Nephron progenitor cell (in vitro differentiated cells): ENCODE measurements at regions not wholly inside any gene's neighbourhood (a gene's known extent, or its start where the extent isn't known, plus 50 kb on each side); places are given as distances from the start of the nearest gene placed in this dataset.
A peak's percentile ranks its signal among the peaks of the same experiment; 100 is the strongest.

Source experiments
- DNase-seq: peaks from one replicate; pipeline ENCODE4 v3.0.0; 2021
- H3K27ac Mint-ChIP-seq: 2 replicates; pipeline ENCODE4 v1.8.0; 2021; ENCODE audit warnings: mild to moderate bottlenecking, moderate library complexity, mixed read lengths
- H3K27me3 Mint-ChIP-seq: 2 replicates; pipeline ENCODE4 v1.8.0; 2021; ENCODE audit warnings: mild to moderate bottlenecking, low read depth, mixed read lengths; ENCODE audit not compliant: poor library complexity
- H3K36me3 Mint-ChIP-seq: 2 replicates; pipeline ENCODE4 v1.8.0; 2021; ENCODE audit warnings: low read depth, mixed read lengths
- H3K4me1 Mint-ChIP-seq: 2 replicates; pipeline ENCODE4 v1.8.0; 2021; ENCODE audit warnings: mixed read lengths
- H3K4me3 Mint-ChIP-seq: 2 replicates; pipeline ENCODE4 v1.8.0; 2021; ENCODE audit warnings: mild to moderate bottlenecking, moderate library complexity, mixed read lengths
- H3K9me3 Mint-ChIP-seq: 2 replicates; pipeline ENCODE4 v1.8.0; 2021; ENCODE audit warnings: mild to moderate bottlenecking, moderate library complexity, mixed read lengths
- TF ChIP-seq, protein P1 (sequence below): fragments of 200-600 bp; sonication (generic); IDR thresholded peaks from 2 replicates; pipeline ENCODE4 v1.5.0; 2021; ENCODE audit warnings: antibody characterized with exemption

- Mint-ChIP-seq H3K36me3 (peaks cover 5% of the 10 kb centered on the region), H3K9me3 (peaks cover 5% of the 10 kb centered on the region), H3K4me1 (peaks cover 5% of the 10 kb centered on the region), H3K27me3 (no peaks in the 10 kb centered on the region), H3K27ac (peak overlapping the region; percentile 21), H3K4me3 (no peak overlapping the region)
- DNase-seq, result no peak
- TF ChIP-seq, protein P1, sequence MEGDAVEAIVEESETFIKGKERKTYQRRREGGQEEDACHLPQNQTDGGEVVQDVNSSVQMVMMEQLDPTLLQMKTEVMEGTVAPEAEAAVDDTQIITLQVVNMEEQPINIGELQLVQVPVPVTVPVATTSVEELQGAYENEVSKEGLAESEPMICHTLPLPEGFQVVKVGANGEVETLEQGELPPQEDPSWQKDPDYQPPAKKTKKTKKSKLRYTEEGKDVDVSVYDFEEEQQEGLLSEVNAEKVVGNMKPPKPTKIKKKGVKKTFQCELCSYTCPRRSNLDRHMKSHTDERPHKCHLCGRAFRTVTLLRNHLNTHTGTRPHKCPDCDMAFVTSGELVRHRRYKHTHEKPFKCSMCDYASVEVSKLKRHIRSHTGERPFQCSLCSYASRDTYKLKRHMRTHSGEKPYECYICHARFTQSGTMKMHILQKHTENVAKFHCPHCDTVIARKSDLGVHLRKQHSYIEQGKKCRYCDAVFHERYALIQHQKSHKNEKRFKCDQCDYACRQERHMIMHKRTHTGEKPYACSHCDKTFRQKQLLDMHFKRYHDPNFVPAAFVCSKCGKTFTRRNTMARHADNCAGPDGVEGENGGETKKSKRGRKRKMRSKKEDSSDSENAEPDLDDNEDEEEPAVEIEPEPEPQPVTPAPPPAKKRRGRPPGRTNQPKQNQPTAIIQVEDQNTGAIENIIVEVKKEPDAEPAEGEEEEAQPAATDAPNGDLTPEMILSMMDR, result no peak
These were observed 199.5 kb downstream of the SH2D4B start for GRCh38 chr10:80737209-80737608.

DNA sequence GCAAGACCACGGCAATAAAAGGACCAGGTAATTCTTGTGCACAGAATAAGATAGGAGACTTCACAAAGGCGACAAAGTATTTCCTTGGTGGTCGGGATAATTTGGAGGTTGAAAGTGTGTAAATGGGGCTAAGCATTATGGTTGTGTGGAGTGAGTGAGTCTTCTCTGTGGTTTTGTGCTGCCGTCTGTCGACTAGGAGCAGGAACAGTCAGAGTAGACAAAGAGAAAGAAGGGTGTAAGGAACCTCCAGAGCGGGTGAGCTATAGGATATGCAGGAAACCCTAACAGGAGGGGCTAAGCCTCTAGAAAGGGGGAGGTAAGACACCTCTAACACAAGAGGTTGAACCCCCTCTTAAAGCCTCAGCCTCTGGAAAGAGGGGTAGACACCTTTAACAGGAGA lies 201.6 kb downstream of the SH2D4B start:
- Mint-ChIP-seq H3K4me1 (peaks cover 5% of the 10 kb centered on the region), H3K36me3 (peaks cover 5% of the 10 kb centered on the region), H3K4me3 (no peak overlapping the region), H3K27me3 (no peaks in the 10 kb centered on the region), H3K9me3 (peaks cover 5% of the 10 kb centered on the region), H3K27ac (peak overlapping the region; percentile 45)
- TF ChIP-seq, protein P1, result no peak
- no peak for DNase-seq

- Mint-ChIP-seq H3K36me3 (peaks cover 5% of the 10 kb centered on the region), H3K4me3 (no peak overlapping the region), H3K4me1 (peaks cover 5% of the 10 kb centered on the region), H3K27ac (no peak overlapping the region), H3K9me3 (peaks cover 7% of the 10 kb centered on the region), H3K27me3 (no peaks in the 10 kb centered on the region)
- DNase-seq, result no peak
- TF ChIP-seq, protein P1, result no peak
These were observed 202.4 kb downstream of the SH2D4B start for GRCh38 chr10:80739963-80740715.

DNA sequence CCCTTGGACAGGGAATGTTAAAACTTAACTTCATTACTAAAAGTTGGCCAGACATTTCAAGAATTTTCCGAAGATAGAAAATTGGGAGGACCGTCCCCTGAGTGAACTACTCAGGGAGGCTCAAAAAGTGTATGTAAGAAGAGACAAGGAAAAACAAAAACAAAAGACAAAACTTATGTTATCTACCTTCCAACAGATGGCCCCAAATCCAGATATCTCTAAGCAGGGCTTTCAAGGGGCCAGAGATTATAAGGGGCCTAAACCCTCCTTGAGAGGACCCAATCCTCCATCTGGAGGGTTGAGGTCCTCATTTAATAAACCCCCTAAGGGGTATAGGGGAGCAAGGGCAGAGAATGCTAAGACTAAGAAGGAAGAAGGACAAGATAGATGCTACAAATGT lies 203.6 kb downstream of the SH2D4B start:
- Mint-ChIP-seq H3K4me1 (peaks cover 5% of the 10 kb centered on the region), H3K9me3 (peaks cover 12% of the 10 kb centered on the region), H3K27ac (no peak overlapping the region), H3K36me3 (peaks cover 5% of the 10 kb centered on the region), H3K4me3 (no peak overlapping the region), H3K27me3 (no peaks in the 10 kb centered on the region)
- DNase-seq, result no peak
- TF ChIP-seq, protein P1, result no peak

DNA sequence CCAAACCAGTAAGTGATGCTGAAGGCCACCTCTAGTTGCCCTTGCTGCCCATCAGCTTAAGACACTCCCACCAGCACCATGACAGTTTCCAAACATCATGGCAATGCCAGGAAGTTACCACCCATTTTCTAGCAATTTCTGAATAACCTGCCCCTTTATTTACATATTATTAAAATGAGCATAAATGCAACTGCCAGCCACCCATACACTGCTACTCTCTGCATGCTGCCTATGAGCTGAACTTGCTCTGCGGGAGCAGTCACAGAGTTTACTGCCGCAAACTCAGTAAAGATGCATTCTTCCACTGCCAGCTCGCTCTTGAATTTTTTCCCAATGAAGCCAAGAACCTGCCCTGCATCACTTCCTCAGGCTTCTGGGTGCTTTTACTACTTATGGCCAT lies 212.6 kb downstream of the SH2D4B start:
- Mint-ChIP-seq H3K9me3 (peaks cover 9% of the 10 kb centered on the region), H3K27ac (no peak overlapping the region), H3K36me3 (no peaks in the 10 kb centered on the region), H3K4me3 (no peak overlapping the region), H3K27me3 (peaks cover 4% of the 10 kb centered on the region), H3K4me1 (no peaks in the 10 kb centered on the region)
- TF ChIP-seq, protein P1, result no peak
- no peak for DNase-seq

GRCh38 chr10:80751940-80752339 lies 214.2 kb downstream of the SH2D4B start:
- no peak overlapping the region for H3K27ac Mint-ChIP-seq
- H3K4me3 Mint-ChIP-seq, result no peak overlapping the region
- peaks cover 4% of the 10 kb centered on the region for H3K9me3 Mint-ChIP-seq

More at GRCh38 chr10:80751940-80752339, 214.2 kb downstream of the SH2D4B start:
- TF ChIP-seq, protein P1, result no peak
- no peak for DNase-seq
- H3K27me3 Mint-ChIP-seq, result peaks cover 4% of the 10 kb centered on the region
- no peaks in the 10 kb centered on the region for H3K4me1 Mint-ChIP-seq
- no peaks in the 10 kb centered on the region for H3K36me3 Mint-ChIP-seq
